ENCODE measurements at regions not wholly inside any gene's neighbourhood (a gene's known extent, or its start where the extent isn't known, plus 50 kb on each side); places are given as distances from the start of the nearest gene placed in this dataset.

DNA sequence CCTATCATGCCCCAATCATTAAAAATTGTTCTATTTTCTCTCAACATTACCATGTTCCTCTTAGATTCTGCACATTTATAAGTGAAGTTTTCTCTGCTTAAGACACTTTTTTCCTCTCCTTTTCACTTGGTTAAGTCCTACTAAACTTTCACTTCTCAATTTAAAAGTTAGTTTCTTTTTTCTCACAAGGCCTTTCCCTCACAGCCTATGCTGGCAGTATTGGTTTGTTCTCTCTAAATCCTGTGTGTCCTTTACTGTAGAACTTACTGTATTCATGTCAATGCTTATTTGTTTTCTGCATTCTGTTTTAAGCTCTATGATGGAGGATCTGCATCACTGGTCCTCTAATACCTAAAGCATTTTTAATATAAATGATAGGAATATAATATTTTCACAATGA, 2816.6 kb downstream of the PCDH9 start:
- no peak overlapping the region for H3K27ac ChIP-seq
- TF ChIP-seq ZFX (IDR thresholded peaks at IDR 0.05) = no peak
- TF ChIP-seq, protein P1, sequence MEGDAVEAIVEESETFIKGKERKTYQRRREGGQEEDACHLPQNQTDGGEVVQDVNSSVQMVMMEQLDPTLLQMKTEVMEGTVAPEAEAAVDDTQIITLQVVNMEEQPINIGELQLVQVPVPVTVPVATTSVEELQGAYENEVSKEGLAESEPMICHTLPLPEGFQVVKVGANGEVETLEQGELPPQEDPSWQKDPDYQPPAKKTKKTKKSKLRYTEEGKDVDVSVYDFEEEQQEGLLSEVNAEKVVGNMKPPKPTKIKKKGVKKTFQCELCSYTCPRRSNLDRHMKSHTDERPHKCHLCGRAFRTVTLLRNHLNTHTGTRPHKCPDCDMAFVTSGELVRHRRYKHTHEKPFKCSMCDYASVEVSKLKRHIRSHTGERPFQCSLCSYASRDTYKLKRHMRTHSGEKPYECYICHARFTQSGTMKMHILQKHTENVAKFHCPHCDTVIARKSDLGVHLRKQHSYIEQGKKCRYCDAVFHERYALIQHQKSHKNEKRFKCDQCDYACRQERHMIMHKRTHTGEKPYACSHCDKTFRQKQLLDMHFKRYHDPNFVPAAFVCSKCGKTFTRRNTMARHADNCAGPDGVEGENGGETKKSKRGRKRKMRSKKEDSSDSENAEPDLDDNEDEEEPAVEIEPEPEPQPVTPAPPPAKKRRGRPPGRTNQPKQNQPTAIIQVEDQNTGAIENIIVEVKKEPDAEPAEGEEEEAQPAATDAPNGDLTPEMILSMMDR (conservative IDR thresholded peaks at IDR 0.05) = no peak

DNA sequence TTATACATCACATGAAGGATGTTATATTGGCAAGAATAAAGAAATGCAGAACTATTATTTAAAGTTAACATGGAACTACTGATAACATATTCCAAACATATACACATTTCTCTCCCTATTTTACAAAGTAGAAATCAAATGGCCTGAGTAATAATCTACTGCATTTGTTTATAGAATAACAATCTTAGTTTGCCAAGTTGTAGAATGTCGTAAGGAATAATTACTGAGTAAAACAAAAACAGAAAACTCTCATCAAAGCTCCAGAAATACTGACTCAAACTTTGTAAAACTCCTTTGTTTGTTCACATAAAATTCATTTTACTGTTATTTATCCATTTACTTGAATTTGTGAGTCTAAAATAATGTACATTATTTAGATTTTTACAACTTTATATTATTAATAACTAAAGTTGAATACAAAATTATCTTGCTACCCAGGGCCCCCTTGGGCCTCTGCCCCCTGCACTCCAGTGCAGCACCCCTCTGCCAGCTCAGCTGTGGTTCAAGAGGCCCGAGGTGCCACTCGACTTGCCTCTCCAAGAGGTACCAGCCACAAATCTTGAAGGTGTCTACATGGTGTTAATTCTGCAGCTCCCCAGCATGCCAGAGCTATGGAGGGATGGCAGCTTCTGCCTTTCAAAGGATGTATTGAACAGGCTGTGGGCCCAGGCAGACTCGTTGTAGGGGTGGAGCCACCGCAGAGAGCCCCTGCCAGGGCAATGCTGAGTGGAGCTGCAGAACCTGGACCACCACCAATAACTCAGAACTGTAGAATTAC, 2819.7 kb downstream of the PCDH9 start:
- no peak overlapping the region for H3K27ac ChIP-seq
- TF ChIP-seq ZFX (IDR thresholded peaks at IDR 0.05) = no peak
- TF ChIP-seq, protein P1 (conservative IDR thresholded peaks at IDR 0.05) = no peak

DNA sequence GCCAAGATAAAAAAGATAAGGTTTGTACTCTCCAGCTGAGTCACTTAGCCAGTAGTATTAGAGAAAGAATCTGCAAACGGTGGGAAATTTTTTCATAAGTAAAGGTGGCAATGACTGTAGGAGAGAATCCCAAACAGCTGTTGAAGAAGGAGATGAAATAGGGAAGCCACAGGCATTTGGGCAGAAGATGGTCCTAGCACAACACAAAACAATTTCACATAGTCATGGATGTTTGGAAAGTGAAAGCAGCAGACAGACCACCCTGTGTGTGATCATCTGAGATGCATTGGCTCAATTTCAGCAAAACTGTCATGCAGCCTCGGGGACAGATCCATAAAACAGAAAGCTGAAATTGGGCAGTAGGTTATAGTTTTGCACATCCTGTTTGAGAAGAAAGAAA, 2832.4 kb downstream of the PCDH9 start:
- no peak for TF ChIP-seq ZFX (IDR thresholded peaks at IDR 0.05)
- TF ChIP-seq, protein P1 (conservative IDR thresholded peaks at IDR 0.05) = no peak
- no peak overlapping the region for H3K27ac ChIP-seq

DNA sequence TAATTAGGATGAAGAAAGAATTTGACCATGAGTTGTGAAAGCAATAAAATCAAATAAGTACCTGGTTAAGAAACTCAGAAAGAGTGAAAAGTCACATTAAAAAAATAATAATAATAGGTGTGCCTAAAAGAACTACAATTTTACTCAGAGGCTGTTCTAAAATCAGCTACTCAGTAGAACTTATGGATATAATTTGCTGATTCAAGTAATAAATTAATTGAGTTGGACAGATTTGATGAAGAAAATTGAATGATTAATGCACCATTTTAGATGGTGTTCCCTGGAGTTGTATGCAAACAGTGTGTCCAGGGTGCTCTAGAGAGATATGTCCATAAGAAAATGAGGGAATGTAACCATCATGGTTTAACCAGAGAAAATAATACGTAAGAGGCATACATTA, 2852.5 kb downstream of the PCDH9 start:
- no peak overlapping the region for H3K27ac ChIP-seq
- TF ChIP-seq ZFX (IDR thresholded peaks at IDR 0.05) = no peak

DNA sequence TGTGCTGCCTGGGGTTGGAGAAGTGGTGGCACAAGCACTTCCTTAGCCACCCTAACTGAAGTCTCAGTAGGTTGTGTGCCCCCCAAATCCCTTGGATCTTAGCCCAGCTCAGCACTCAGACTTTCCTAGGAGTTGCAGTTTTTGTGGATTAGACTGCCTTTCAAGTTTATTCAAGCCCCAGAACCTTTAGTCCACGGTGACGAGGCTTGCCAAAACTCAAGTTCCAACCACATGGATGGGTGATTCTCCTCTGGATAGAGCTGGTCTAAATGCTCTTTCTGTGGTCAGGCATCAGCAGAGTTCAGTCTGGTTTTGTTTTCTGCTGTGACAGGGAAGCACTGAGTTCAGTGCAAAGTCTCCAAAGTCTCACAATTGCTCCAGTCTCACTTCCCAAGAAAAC, 2858.7 kb downstream of the PCDH9 start:
- no peak overlapping the region for H3K27ac ChIP-seq
- TF ChIP-seq, protein P1 (conservative IDR thresholded peaks at IDR 0.05) = no peak
- TF ChIP-seq ZFX (IDR thresholded peaks at IDR 0.05) = no peak

DNA sequence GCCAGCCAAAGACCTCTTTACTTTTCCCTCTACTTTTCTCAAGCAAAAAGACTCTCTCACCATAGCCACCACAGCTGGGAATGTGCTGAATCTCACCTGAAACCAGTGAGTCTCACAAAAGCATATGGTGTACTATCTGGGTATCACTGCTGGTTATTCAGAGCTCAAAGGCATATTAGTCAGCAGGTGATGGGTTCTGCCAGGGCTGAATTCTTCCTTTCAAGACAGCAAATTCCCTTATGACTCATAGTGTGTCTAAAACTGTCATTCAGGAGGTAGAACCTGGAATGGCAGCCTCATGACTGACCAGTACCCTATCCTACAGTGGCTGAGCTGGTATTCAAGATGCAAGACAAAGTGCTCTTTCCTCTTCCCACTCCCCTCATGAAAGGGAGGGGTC, 2859.1 kb downstream of the PCDH9 start:
- TF ChIP-seq, protein P1 (conservative IDR thresholded peaks at IDR 0.05) = no peak
- no peak for TF ChIP-seq ZFX (IDR thresholded peaks at IDR 0.05)
- no peak overlapping the region for H3K27ac ChIP-seq

DNA sequence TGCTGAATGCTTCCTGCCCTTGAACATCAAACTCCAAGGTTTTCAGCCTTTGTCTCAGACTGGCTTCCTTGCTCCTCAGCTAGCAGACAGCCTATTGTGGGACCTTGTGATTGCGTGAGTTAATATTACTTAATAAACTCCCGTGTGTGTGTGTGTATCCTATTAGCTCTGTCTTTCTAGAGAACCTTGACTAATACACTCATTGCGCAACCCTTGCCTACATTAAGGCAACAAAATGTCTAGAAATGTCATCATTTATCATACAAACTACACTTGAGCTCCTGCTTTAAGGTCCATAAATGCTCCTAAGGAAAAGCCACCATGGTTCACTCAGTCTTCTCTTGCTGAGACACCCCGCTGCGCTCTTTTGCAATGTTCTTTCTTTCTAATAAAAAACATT, 2861.0 kb downstream of the PCDH9 start:
- no peak for TF ChIP-seq ZFX (IDR thresholded peaks at IDR 0.05)
- TF ChIP-seq, protein P1 (conservative IDR thresholded peaks at IDR 0.05) = no peak
- H3K27ac ChIP-seq = no peak overlapping the region

DNA sequence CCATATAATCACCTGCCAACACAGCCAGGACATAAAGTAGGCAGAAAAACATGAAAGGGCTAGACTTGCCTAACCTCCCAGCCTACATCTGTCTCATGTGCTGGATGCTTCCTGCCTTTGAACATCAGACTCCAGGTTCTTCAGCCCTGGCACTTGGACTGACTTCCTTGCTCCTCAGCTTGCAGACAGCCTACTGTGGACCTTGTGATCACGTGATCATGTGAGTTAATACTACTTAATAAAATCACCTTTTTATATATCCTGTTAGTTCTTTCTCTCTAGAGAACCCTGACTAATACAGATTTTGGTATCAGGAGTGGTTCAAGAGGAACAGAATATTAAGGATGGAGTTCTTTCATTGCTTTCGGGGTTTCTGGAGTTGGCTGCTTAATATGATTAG, 2867.6 kb downstream of the PCDH9 start:
- H3K27ac ChIP-seq = no peak overlapping the region
- TF ChIP-seq, protein P1 (conservative IDR thresholded peaks at IDR 0.05) = no peak
- TF ChIP-seq ZFX (IDR thresholded peaks at IDR 0.05) = no peak

Measured in C4-2B (cell line).